ENCODE measurements at regions not wholly inside any gene's neighbourhood (a gene's known extent, or its start where the extent isn't known, plus 50 kb on each side); places are given as distances from the start of the nearest gene placed in this dataset.
"Not testable (repeated sequence)": the region's sequence is repeated elsewhere in the genome, so short reads cannot be mapped to it uniquely, and the experiment has no call there.

- DNase-seq (ENCODE audit: low read depth) = no peak
Measured at GRCh38 chr21:19993268-19993667, 1004.9 kb upstream of the NCAM2 start.

GRCh38 chr21:19995253-19995652 lies 1003.0 kb upstream of the NCAM2 start:
- DNase-seq (ENCODE audit: low read depth) = no peak

- DNase-seq (ENCODE audit: low read depth) = no peak
Measured at GRCh38 chr21:19998453-19998852, 999.8 kb upstream of the NCAM2 start.

GRCh38 chr21:19999369-20000272 lies 998.6 kb upstream of the NCAM2 start:
- DNase-seq (ENCODE audit: low read depth) = no peak

GRCh38 chr21:20004367-20004766 lies 993.8 kb upstream of the NCAM2 start:
- DNase-seq (ENCODE audit: low read depth) = no peak

- DNase-seq (ENCODE audit: low read depth) = no peak
Measured at GRCh38 chr21:20010691-20011200, 987.5 kb upstream of the NCAM2 start.

GRCh38 chr21:20013851-20014250 lies 984.4 kb upstream of the NCAM2 start:
- DNase-seq (ENCODE audit: low read depth) = no peak

- DNase-seq (ENCODE audit: low read depth) = no peak
Measured at GRCh38 chr21:20016435-20017005, 981.7 kb upstream of the NCAM2 start.

GRCh38 chr21:20020026-20020425 lies 978.2 kb upstream of the NCAM2 start:
- DNase-seq (ENCODE audit: low read depth) = no peak

GRCh38 chr21:20023193-20023592 lies 975.0 kb upstream of the NCAM2 start:
- DNase-seq (ENCODE audit: low read depth) = no peak

- no peak for DNase-seq (ENCODE audit: low read depth)
Measured at GRCh38 chr21:20024741-20025140, 973.5 kb upstream of the NCAM2 start.

GRCh38 chr21:20026543-20026942 lies 971.7 kb upstream of the NCAM2 start:
- DNase-seq (ENCODE audit: low read depth) = no peak

- no peak for DNase-seq (ENCODE audit: low read depth)
Measured at GRCh38 chr21:20030390-20030789, 967.8 kb upstream of the NCAM2 start.

- DNase-seq (ENCODE audit: low read depth) = no peak
Measured at GRCh38 chr21:20031807-20032206, 966.4 kb upstream of the NCAM2 start.

GRCh38 chr21:20040768-20041167 lies 957.4 kb upstream of the NCAM2 start:
- DNase-seq (ENCODE audit: low read depth) = no peak

GRCh38 chr21:20045197-20045596 lies 953.0 kb upstream of the NCAM2 start:
- DNase-seq (ENCODE audit: low read depth) = no peak

- DNase-seq (ENCODE audit: low read depth) = not testable (repeated sequence)
Measured at GRCh38 chr21:20048130-20048837, 949.9 kb upstream of the NCAM2 start.

GRCh38 chr21:20083336-20083735 lies 914.9 kb upstream of the NCAM2 start:
- DNase-seq (ENCODE audit: low read depth) = no peak

GRCh38 chr21:20083925-20084324 lies 914.3 kb upstream of the NCAM2 start:
- no peak for DNase-seq (ENCODE audit: low read depth)

GRCh38 chr21:20086508-20086907 lies 911.7 kb upstream of the NCAM2 start:
- no peak for DNase-seq (ENCODE audit: low read depth)

GRCh38 chr21:20106368-20106767 lies 891.8 kb upstream of the NCAM2 start:
- no peak for DNase-seq (ENCODE audit: low read depth)

- no peak for DNase-seq (ENCODE audit: low read depth)
Measured at GRCh38 chr21:20108016-20108415, 890.2 kb upstream of the NCAM2 start.
